ENCODE measurements at regions not wholly inside any gene's neighbourhood (a gene's known extent, or its start where the extent isn't known, plus 50 kb on each side); places are given as distances from the start of the nearest gene placed in this dataset.

GRCh38 chr18:57915865-57916582 is 112.9 kb upstream of the ATP8B1 start:
- DNase-seq: peak; percentile 72

- DNase-seq: peak; percentile 88
Observed at GRCh38 chr18:57915248-57915647, 112.1 kb upstream of the ATP8B1 start.

DNA sequence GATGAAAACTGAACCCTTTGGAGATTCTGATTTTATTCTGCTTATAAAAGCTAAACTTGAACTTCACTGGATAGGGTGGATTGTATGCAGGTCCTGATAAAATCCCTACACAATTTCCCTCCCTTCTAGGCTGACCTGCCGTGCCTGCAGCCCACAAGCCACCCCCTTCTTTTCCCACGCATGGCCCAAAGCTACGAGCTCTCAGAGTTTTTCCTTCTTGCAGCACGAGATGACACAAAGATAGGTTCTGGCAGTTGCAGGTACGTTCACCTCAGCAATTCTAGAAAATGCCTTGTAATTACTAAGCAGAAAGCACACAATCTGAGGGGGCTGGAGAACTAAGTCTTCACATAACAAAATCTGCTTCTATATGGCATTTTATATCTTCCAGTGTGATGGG is 110.6 kb upstream of the ATP8B1 start:
- DNase-seq: no peak

DNA sequence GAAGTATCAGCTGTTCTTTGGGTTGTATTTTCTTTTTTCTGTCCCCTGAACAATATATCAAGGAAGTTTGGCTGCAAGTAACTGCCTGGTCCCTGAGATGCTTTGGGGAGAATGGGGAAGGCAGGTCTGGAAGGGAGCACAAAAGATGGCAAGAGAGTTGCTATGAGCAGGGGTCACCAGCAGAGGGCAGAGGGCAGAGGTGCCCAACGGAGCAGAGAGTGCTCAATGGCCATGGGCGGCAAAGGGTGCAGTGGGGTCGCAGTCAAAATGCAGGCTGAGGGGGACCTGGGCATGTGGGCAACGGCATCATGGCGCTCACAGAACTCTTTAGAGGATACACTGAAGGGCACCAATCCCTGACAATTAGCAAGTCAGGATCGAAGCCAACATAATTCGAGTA is 107.7 kb upstream of the ATP8B1 start:
- no peak for DNase-seq

- no peak for DNase-seq
Observed at GRCh38 chr18:57910134-57910533, 107.0 kb upstream of the ATP8B1 start.

DNA sequence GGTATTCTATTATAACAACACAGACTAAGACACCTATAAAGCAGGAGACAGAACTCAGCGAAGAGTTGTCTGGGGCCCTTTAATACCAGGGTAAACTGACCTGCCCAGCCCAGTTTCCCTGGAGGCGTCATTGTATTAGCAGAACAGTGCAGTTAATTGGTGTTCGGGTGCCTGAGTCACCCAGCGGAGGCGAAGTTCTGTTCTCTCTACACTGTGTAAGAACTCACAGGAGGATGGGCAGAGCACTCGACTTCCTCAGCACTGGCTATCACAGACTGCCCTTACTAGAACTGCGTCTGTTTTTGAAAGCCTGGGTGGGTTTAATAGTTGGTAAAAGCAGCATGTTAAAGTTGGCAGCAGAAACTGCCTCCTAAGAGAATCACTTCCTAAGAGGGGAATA is 106.5 kb upstream of the ATP8B1 start:
- DNase-seq: no peak

GRCh38 chr18:57908092-57908491 is 105.0 kb upstream of the ATP8B1 start:
- DNase-seq: no peak

GRCh38 chr18:57907550-57907949 is 104.4 kb upstream of the ATP8B1 start:
- no peak for DNase-seq

DNA sequence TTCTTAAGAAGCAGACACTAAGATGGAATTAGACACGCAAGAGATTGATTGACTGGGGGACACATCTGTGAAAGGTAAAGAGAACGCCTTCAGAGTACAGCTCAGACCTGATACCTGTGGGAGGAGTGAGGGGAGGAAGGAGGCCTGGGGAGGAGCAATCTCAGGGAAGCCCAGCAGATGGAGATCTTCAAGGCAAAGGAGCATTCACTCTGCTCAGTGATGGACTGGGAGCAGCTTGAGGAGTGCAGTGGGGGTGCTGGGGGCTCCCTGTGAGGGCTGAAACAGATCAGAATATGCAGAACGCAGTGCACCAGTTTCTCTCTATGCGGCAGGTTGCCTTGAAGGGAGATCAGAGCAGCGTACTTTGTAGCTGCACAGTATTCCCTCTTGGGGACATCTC is 103.7 kb upstream of the ATP8B1 start:
- DNase-seq: no peak

- no peak for DNase-seq
Observed at GRCh38 chr18:57904535-57904934, 101.4 kb upstream of the ATP8B1 start.

- DNase-seq: no peak
Observed at GRCh38 chr18:57902721-57903120, 99.6 kb upstream of the ATP8B1 start.

DNA sequence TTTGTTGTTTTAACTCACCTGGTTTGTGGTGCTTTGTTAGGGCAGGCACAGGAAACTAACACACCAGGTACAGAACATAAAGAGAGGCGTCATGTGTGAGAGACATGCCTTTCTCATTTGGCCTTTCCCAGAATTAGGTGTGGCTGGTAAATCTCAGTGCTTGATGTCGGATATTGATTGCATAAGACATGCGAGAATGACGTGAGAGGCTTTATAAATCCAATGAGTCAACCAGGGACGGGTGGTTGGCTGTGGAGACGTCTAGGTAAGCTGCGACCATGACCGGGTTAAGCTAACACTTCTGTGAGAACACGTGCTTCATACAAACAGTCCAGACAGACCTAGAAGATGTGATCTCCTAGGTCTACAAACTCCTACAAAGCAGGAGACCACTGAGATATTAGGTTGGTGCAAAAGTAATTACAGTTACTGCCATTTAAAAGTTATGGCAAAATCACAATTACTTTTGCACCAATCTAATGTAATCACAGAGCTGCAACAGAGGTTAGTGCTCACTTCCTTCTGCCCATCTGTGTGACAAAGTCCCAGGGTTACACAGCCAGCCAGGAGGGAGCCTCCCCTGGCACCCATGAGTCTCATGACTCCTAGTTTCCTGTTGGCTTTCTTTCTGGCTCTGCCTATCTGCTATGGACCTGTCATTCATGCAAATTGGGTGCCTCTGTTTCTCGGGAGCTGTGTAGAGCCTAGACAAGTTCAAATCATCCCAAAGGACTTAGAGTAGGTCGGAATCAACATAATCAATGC is 98.9 kb upstream of the ATP8B1 start:
- no peak for DNase-seq

DNA sequence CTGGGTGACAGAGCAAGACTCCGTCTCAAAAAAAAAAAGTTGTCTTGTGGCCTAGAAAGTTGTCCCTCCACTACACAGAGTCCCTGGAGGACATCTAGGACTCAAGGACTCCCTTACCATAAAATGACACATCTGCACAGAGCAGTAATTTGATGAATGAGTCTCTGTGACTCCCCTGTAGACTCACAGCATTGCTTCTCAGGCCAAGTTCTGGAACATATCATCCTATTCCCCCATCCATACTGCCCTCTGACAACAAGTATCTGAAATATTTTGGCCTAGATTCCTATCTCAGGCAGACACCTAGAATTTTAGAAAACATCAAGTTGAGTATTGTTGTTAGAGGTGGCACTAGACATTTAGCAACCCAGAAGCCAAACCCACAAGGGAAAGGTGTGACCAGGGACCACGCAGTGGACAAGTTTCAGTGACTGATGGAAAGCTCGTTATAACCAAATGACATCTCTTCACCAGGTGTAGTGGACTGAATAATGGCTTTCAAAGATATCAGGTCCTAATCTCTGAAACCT is 97.9 kb upstream of the ATP8B1 start:
- no peak for DNase-seq

DNA sequence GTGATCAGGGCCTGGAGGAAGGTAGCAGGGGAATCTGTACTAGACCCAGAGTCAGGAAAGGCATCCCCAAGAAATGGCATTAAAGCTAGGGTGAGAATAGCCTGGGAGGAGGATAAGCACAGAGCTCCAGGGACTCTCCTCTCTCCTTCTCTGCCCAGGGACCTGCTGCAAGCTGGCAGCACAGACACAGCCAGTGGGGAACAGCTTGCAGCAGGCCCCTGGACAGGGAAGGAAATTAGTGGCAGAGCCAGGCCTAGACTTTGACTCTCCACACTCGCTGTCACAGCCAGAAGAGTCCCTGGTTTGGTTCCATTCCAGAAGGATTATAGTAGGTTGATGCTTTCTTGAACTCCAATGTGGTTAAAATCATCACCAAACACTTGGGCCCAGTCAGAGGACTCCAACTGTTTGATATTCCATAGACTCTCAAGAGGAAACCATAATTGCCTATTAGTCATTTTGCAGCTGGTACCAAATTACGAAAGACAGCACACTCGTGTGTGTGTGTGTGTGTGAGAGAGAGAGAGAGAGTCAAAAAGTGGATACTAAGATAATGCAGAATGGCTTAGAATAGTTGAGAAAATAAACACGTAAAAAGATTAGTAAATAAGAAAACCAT is 95.5 kb upstream of the ATP8B1 start:
- no peak for DNase-seq

DNA sequence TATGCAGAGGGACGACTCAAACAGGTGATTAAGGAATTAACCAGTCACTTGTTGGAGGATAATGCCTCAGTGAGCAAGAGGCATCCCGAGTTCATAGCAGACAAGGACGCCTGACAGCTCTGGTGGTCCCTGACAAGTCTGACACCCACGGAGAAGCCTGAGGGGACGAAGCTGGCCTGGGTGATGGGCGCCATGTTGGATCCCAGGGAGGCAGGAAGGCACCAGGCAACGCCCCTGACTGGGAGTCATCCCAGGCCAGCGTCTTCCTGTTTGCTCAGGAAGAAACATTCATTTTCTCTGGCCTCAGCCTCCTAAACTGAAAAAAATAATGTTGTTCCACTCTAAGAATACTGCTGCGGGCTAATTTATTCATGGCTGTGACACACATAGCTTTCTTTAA is 92.1 kb upstream of the ATP8B1 start:
- DNase-seq: no peak

- DNase-seq: no peak
Observed at GRCh38 chr18:57891707-57892391, 88.7 kb upstream of the ATP8B1 start.

GRCh38 chr18:57890266-57890665 is 87.2 kb upstream of the ATP8B1 start:
- DNase-seq: no peak

DNA sequence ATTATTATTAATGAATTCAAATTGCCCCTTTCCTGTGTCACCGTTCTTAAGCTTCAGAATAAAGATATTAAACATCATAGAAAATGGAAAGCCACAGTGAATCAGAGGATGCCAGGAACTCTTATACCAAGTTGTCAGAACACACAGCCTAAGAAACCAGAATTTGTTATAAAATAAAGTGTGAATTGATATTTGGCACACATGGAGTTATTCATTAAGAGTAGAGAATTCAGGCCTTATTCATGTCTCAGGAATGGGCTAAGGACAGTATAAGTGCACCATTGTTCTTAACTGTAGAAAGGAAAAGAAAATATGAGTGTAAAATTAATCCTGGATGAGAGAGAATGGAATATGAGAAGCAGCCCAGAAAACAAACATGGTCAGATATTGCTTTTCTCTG is 86.7 kb upstream of the ATP8B1 start:
- no peak for DNase-seq

GRCh38 chr18:57887543-57888383 is 84.6 kb upstream of the ATP8B1 start:
- no peak for DNase-seq

- no peak for DNase-seq
Observed at GRCh38 chr18:57885931-57886330, 82.8 kb upstream of the ATP8B1 start.

GRCh38 chr18:57882465-57882864 is 79.3 kb upstream of the ATP8B1 start:
- DNase-seq: no peak

DNA sequence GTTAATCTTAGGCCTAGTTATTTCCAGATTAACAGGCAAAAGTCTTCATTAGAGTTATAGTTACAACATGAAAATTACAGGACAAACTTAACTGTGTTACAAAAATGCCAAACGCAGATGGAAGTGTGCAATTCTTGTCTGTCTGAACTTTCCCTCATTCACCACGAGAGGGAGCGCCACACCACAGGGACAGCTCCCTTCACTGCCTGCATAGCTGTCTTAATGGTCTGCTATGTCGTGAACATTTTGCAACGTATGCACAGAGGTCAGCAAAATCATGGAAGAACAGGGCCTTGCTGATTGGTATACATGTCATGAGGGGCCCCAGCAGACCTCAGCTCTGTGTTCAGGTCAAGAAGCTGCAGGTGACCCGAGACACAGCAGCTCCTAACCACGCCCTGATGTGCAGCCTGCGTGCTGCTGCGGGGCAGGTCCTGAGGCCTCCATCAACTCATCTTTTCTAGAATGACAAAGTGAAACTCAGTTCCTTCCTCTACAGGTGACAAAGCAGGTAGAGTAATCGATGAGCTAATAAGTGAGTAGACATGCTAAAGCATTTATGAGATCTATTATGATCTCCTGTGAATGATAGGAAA is 78.8 kb upstream of the ATP8B1 start:
- peak; percentile 77 for DNase-seq

All from NCI-H748 treated with DMSO at 0.1 percent for 48 hours (cell line).